MCF 10A (cell line): ENCODE measurements at regions not wholly inside any gene's neighbourhood (a gene's known extent, or its start where the extent isn't known, plus 50 kb on each side); places are given as distances from the start of the nearest gene placed in this dataset.
A peak's percentile ranks its signal among the peaks of the same experiment; 100 is the strongest.

Experiments
- BruUV-seq: library from RNA; stranded (reverse); fragments of 400-500 nt; replicated peaks from 2 replicates; lab custom pipeline; 2021; lab: Mats Ljungman, UMichigan
- CTCF ChIA-PET: fragments of 300-600 bp; sonication (Branson Sonifier 250); formaldehyde crosslinking; extraction: SDS; loops from one replicate; lab custom pipeline; 2021; ENCODE audit warnings: antibody characterized with exemption, inconsistent platforms; lab: Yijun Ruan, JAX
- POLR2A ChIA-PET: fragments of 300-600, 350-650 bp; sonication (Branson Sonifier 250); formaldehyde crosslinking; extraction: SDS; loops from one replicate; lab custom pipeline; 2020; ENCODE audit warnings: antibody characterized with exemption, inconsistent platforms; lab: Yijun Ruan, JAX
- DNase-seq: peaks from one replicate; pipeline ENCODE4 v3.0.0-alpha.2; 2018; ENCODE audit not compliant: unreplicated experiment
- H3K27ac Mint-ChIP-seq: one replicate; pipeline ENCODE4 v1.8.0; 2022; ENCODE audit warnings: mild to moderate bottlenecking, low read depth, mixed read lengths; ENCODE audit not compliant: unreplicated experiment
- H3K27me3 Mint-ChIP-seq: one replicate; pipeline ENCODE4 v1.8.0; 2022; ENCODE audit warnings: mixed read lengths; ENCODE audit not compliant: insufficient read depth, unreplicated experiment
- H3K36me3 Mint-ChIP-seq: one replicate; pipeline ENCODE4 v1.8.0; 2022; ENCODE audit warnings: mild to moderate bottlenecking, moderate library complexity, mixed read lengths; ENCODE audit not compliant: insufficient read depth, unreplicated experiment
- H3K4me1 Mint-ChIP-seq: one replicate; pipeline ENCODE4 v1.8.0; 2022; ENCODE audit warnings: mixed read lengths; ENCODE audit not compliant: insufficient read depth, unreplicated experiment
- H3K4me3 Mint-ChIP-seq: one replicate; pipeline ENCODE4 v1.8.0; 2022; ENCODE audit warnings: mild to moderate bottlenecking, moderate library complexity, mixed read lengths; ENCODE audit not compliant: unreplicated experiment
- H3K9me3 Mint-ChIP-seq: one replicate; pipeline ENCODE4 v1.8.0; 2022; ENCODE audit warnings: mixed read lengths; ENCODE audit not compliant: unreplicated experiment
- CTCF ChIP-seq: fragments of 200-600 bp; IDR thresholded peaks from one replicate; pipeline ENCODE4 v1.8.0; 2022; ENCODE audit warnings: antibody characterized with exemption, mild to moderate bottlenecking; ENCODE audit not compliant: unreplicated experiment
- intact Hi-C: fragments of 100-400 bp; cut with micrococcal nuclease; formaldehyde crosslinking; loops from 2 replicates; pipeline ENCODE4 v1.14.1; 2022

DNA sequence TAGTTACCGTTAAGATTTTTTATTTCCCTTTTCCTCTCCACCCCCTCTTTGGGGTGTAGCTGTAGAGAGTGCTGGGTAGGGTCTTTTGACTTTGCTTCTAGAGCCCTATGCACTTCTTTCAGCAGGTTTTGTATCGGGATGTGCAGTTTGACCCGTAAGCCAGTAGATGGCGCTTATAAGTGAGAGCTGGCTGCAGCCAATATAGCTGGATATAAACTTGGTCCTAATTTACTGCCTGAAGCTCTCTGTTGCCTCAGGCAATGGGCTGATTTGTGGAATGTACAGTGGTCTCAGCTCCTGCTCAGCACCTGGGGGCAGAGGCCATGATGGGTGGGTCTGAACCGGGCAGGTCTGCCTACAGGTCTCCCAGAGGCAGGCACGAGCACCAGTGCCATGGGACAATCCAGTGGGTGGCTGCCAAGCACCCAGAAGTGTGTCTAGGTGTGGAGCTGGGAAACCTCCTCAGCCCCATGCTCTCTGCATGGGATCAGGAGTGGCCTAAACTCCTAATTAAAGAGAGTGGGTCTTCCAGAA is 146.5 kb downstream of the SPANXN1 start:
- H3K4me1 Mint-ChIP-seq = no peaks in the 10 kb centered on the region
- H3K27me3 Mint-ChIP-seq = peaks cover 31% of the 10 kb centered on the region
- intact Hi-C loops = no loop called here
- TF ChIP-seq CTCF = peak; percentile 21
- ChIA-PET CTCF (interaction anchor here (0.6 to 1.3 kb wide), 3 partner anchors 11 to 832 kb away, joined by 3 to 5 read pairs (median 3); no protein-coding TSS in a partner anchor), POLR2A (no interaction called here)
- H3K4me3 Mint-ChIP-seq = no peak overlapping the region
- H3K9me3 Mint-ChIP-seq = no peaks in the 10 kb centered on the region
- peak; percentile 13 for DNase-seq
- H3K27ac Mint-ChIP-seq = no peak overlapping the region
- BruUV-seq = no TSS peak
- no peaks in the 10 kb centered on the region for H3K36me3 Mint-ChIP-seq

- ChIA-PET CTCF (interaction anchor here (0.6 to 1.3 kb wide), 3 partner anchors 10 to 833 kb away, joined by 3 to 5 read pairs (median 3); no protein-coding TSS in a partner anchor), POLR2A (no interaction called here)
- peaks cover 31% of the 10 kb centered on the region for H3K27me3 Mint-ChIP-seq
- H3K9me3 Mint-ChIP-seq = no peaks in the 10 kb centered on the region
- BruUV-seq = no TSS peak
- no peaks in the 10 kb centered on the region for H3K4me1 Mint-ChIP-seq
- H3K27ac Mint-ChIP-seq = no peak overlapping the region
- no peak for TF ChIP-seq CTCF
- DNase-seq = no peak
- intact Hi-C loops = no loop called here
- H3K36me3 Mint-ChIP-seq = no peaks in the 10 kb centered on the region
- H3K4me3 Mint-ChIP-seq = no peak overlapping the region
Measured at GRCh38 chrX:145394344-145394743, 147.0 kb downstream of the SPANXN1 start.

- intact Hi-C loops = no loop called here
- no peak for TF ChIP-seq CTCF
- DNase-seq = no peak
- BruUV-seq = no TSS peak
- CTCF ChIA-PET = interaction anchor here (0.6 kb wide), 1 partner anchor 185 kb away, joined by 4 read pairs; no protein-coding TSS in a partner anchor
- H3K4me3 Mint-ChIP-seq = no peak overlapping the region
- POLR2A ChIA-PET = no interaction called here
- H3K9me3 Mint-ChIP-seq = no peaks in the 10 kb centered on the region
- peaks cover 16% of the 10 kb centered on the region for H3K27me3 Mint-ChIP-seq
- no peak overlapping the region for H3K27ac Mint-ChIP-seq
- H3K36me3 Mint-ChIP-seq = no peaks in the 10 kb centered on the region
- H3K4me1 Mint-ChIP-seq = no peaks in the 10 kb centered on the region
Measured at GRCh38 chrX:145396612-145397011, 149.3 kb downstream of the SPANXN1 start.

- no peak overlapping the region for H3K4me3 Mint-ChIP-seq
- no TSS peak for BruUV-seq
- CTCF ChIA-PET = interaction anchor here (1.0 to 1.2 kb wide), 2 partner anchors 11 to 787 kb away, joined by 4 to 5 read pairs; no protein-coding TSS in a partner anchor
- H3K27ac Mint-ChIP-seq = no peak overlapping the region
- no peaks in the 10 kb centered on the region for H3K36me3 Mint-ChIP-seq
- TF ChIP-seq CTCF = peak; percentile 68
- peak; percentile 70 for DNase-seq
- no peaks in the 10 kb centered on the region for H3K27me3 Mint-ChIP-seq
- POLR2A ChIA-PET = no interaction called here
- no peaks in the 10 kb centered on the region for H3K4me1 Mint-ChIP-seq
- intact Hi-C loops = loop anchor here (1.0 to 10.0 kb wide), 5 partner anchors 190 to 820 kb away; no protein-coding TSS in a partner anchor
- no peaks in the 10 kb centered on the region for H3K9me3 Mint-ChIP-seq
Measured at GRCh38 chrX:145405012-145405411, 157.7 kb downstream of the SPANXN1 start.
